GM19463 (cell line): ENCODE measurements at regions not wholly inside any gene's neighbourhood (a gene's known extent, or its start where the extent isn't known, plus 50 kb on each side); places are given as distances from the start of the nearest gene placed in this dataset.
"Not testable (repeated sequence)": the region's sequence is repeated elsewhere in the genome, so short reads cannot be mapped to it uniquely, and the experiment has no call there.

Experiments used
- ATAC-seq: cut with Tn5 transposase; IDR thresholded peaks from one replicate; pipeline ENCODE4 v1.9.1; 2021; ENCODE audit warnings: mild to moderate bottlenecking, moderate library complexity; ENCODE audit not compliant: unreplicated experiment

GRCh38 chr7:91660734-91661356, 219.7 kb downstream of the MTERF1 start:
- peak; percentile 62 for ATAC-seq

GRCh38 chr7:91661727-91662126, 218.8 kb downstream of the MTERF1 start:
- no peak for ATAC-seq

- no peak for ATAC-seq
These were observed 212.3 kb downstream of the MTERF1 start for GRCh38 chr7:91668217-91668616.

- no peak for ATAC-seq
These were observed 209.3 kb downstream of the MTERF1 start for GRCh38 chr7:91671245-91671644.

- no peak for ATAC-seq
These were observed 206.0 kb downstream of the MTERF1 start for GRCh38 chr7:91674470-91674869.

GRCh38 chr7:91681718-91682117, 198.8 kb downstream of the MTERF1 start:
- ATAC-seq = no peak

- ATAC-seq = no peak
These were observed 196.7 kb downstream of the MTERF1 start for GRCh38 chr7:91683823-91684222.

GRCh38 chr7:91685544-91685943, 195.0 kb downstream of the MTERF1 start:
- ATAC-seq = no peak

- no peak for ATAC-seq
These were observed 189.9 kb downstream of the MTERF1 start for GRCh38 chr7:91690541-91691070.

GRCh38 chr7:91691865-91692264, 188.6 kb downstream of the MTERF1 start:
- no peak for ATAC-seq

- no peak for ATAC-seq
These were observed 187.7 kb downstream of the MTERF1 start for GRCh38 chr7:91692800-91693199.

- ATAC-seq = no peak
These were observed 186.1 kb downstream of the MTERF1 start for GRCh38 chr7:91694351-91694841.

GRCh38 chr7:91710881-91711280, 169.6 kb downstream of the MTERF1 start:
- no peak for ATAC-seq

GRCh38 chr7:91713669-91714068, 166.8 kb downstream of the MTERF1 start:
- no peak for ATAC-seq

- no peak for ATAC-seq
These were observed 162.6 kb downstream of the MTERF1 start for GRCh38 chr7:91717681-91718470.

- ATAC-seq = no peak
These were observed 161.5 kb downstream of the MTERF1 start for GRCh38 chr7:91719008-91719407.

GRCh38 chr7:91720260-91720937, 160.1 kb downstream of the MTERF1 start:
- ATAC-seq = no peak

GRCh38 chr7:91722831-91723230, 157.7 kb downstream of the MTERF1 start:
- no peak for ATAC-seq

- not testable (repeated sequence) for ATAC-seq
These were observed 151.5 kb downstream of the MTERF1 start for GRCh38 chr7:91729046-91729445.

- no peak for ATAC-seq
These were observed 148.5 kb downstream of the MTERF1 start for GRCh38 chr7:91731976-91732375.

GRCh38 chr7:91749418-91749817, 131.1 kb downstream of the MTERF1 start:
- no peak for ATAC-seq
